NCI-H748 treated with DMSO at 0.1 percent for 48 hours (cell line): ENCODE measurements at regions not wholly inside any gene's neighbourhood (a gene's known extent, or its start where the extent isn't known, plus 50 kb on each side); places are given as distances from the start of the nearest gene placed in this dataset.

ENCODE experiments used
- DNase-seq: peaks from one replicate; lab custom pipeline; 2025; lab: John Stamatoyannopoulos, UW

GRCh38 chr10:78186572-78186971 is 152.9 kb downstream of the RPS24 start:
- no peak for DNase-seq

- no peak for DNase-seq
Measured at GRCh38 chr10:78187371-78187770, 153.7 kb downstream of the RPS24 start.

- DNase-seq = no peak
Measured at GRCh38 chr10:78188446-78188845, 154.8 kb downstream of the RPS24 start.

- no peak for DNase-seq
Measured at GRCh38 chr10:78190051-78190825, 156.6 kb downstream of the RPS24 start.

- no peak for DNase-seq
Measured at GRCh38 chr10:78191301-78191700, 157.6 kb downstream of the RPS24 start.

- DNase-seq = no peak
Measured at GRCh38 chr10:78193189-78193588, 159.5 kb downstream of the RPS24 start.

- DNase-seq = no peak
Measured at GRCh38 chr10:78194050-78194449, 160.4 kb downstream of the RPS24 start.

GRCh38 chr10:78194539-78195402 is 161.1 kb downstream of the RPS24 start:
- DNase-seq = no peak

- DNase-seq = no peak
Measured at GRCh38 chr10:78196396-78196795, 162.7 kb downstream of the RPS24 start.

GRCh38 chr10:78196964-78197363 is 163.3 kb downstream of the RPS24 start:
- DNase-seq = no peak

GRCh38 chr10:78197628-78198272 is 164.1 kb downstream of the RPS24 start:
- no peak for DNase-seq

- DNase-seq = peak; percentile 73
Measured at GRCh38 chr10:78199005-78199725, 165.5 kb downstream of the RPS24 start.

- DNase-seq = no peak
Measured at GRCh38 chr10:78199759-78200158, 166.1 kb downstream of the RPS24 start.

GRCh38 chr10:78200686-78201085 is 167.0 kb downstream of the RPS24 start:
- no peak for DNase-seq

GRCh38 chr10:78202386-78202785 is 168.7 kb downstream of the RPS24 start:
- no peak for DNase-seq

- no peak for DNase-seq
Measured at GRCh38 chr10:78203915-78204818, 170.5 kb downstream of the RPS24 start.

GRCh38 chr10:78205457-78206016 is 171.9 kb downstream of the RPS24 start:
- DNase-seq = no peak

- no peak for DNase-seq
Measured at GRCh38 chr10:78207216-78207615, 173.6 kb downstream of the RPS24 start.

GRCh38 chr10:78207776-78208175 is 174.1 kb downstream of the RPS24 start:
- DNase-seq = no peak

GRCh38 chr10:78209970-78210369 is 176.3 kb downstream of the RPS24 start:
- no peak for DNase-seq

- DNase-seq = no peak
Measured at GRCh38 chr10:78210548-78210947, 176.9 kb downstream of the RPS24 start.
